HG03175 (cell line): ENCODE measurements at regions not wholly inside any gene's neighbourhood (a gene's known extent, or its start where the extent isn't known, plus 50 kb on each side); places are given as distances from the start of the nearest gene placed in this dataset.
"Not testable (repeated sequence)": the region's sequence is repeated elsewhere in the genome, so short reads cannot be mapped to it uniquely, and the experiment has no call there.

Experiments
- ATAC-seq: cut with Tn5 transposase; IDR thresholded peaks from one replicate; pipeline ENCODE4 v1.9.1; 2021; ENCODE audit warnings: mild to moderate bottlenecking, moderate library complexity; ENCODE audit not compliant: unreplicated experiment

GRCh38 chr3:35849496-35849895, 210.2 kb downstream of the ARPP21 start:
- no peak for ATAC-seq

- no peak for ATAC-seq
These were observed 210.6 kb downstream of the ARPP21 start for GRCh38 chr3:35849963-35850362.

- ATAC-seq, result peak; percentile 89
These were observed 217.7 kb downstream of the ARPP21 start for GRCh38 chr3:35857004-35857403.

- ATAC-seq, result no peak
These were observed 222.7 kb downstream of the ARPP21 start for GRCh38 chr3:35862057-35862456.

GRCh38 chr3:35864871-35865270, 225.5 kb downstream of the ARPP21 start:
- no peak for ATAC-seq

GRCh38 chr3:35867791-35868190, 228.5 kb downstream of the ARPP21 start:
- ATAC-seq, result no peak

GRCh38 chr3:35871009-35871408, 231.7 kb downstream of the ARPP21 start:
- ATAC-seq, result no peak

GRCh38 chr3:35883929-35884328, 244.6 kb downstream of the ARPP21 start:
- no peak for ATAC-seq

GRCh38 chr3:35894735-35895134, 255.4 kb downstream of the ARPP21 start:
- no peak for ATAC-seq

GRCh38 chr3:35899245-35899644, 259.9 kb downstream of the ARPP21 start:
- ATAC-seq, result no peak

GRCh38 chr3:35900079-35900478, 260.8 kb downstream of the ARPP21 start:
- no peak for ATAC-seq

GRCh38 chr3:35908366-35909232, 269.3 kb downstream of the ARPP21 start:
- ATAC-seq, result peak; percentile 93

GRCh38 chr3:35919160-35919559, 279.8 kb downstream of the ARPP21 start:
- no peak for ATAC-seq

- no peak for ATAC-seq
These were observed 282.4 kb downstream of the ARPP21 start for GRCh38 chr3:35921718-35922117.

GRCh38 chr3:35924070-35924469, 284.7 kb downstream of the ARPP21 start:
- not testable (repeated sequence) for ATAC-seq

- no peak for ATAC-seq
These were observed 288.1 kb downstream of the ARPP21 start for GRCh38 chr3:35927441-35927840.

- no peak for ATAC-seq
These were observed 289.8 kb downstream of the ARPP21 start for GRCh38 chr3:35929158-35929557.

GRCh38 chr3:35931867-35932266, 292.5 kb downstream of the ARPP21 start:
- no peak for ATAC-seq

- no peak for ATAC-seq
These were observed 293.7 kb downstream of the ARPP21 start for GRCh38 chr3:35932995-35933394.

- ATAC-seq, result no peak
These were observed 297.2 kb downstream of the ARPP21 start for GRCh38 chr3:35936571-35936970.

GRCh38 chr3:35944926-35945710, 305.8 kb downstream of the ARPP21 start:
- no peak for ATAC-seq
